ENCODE measurements at regions not wholly inside any gene's neighbourhood (a gene's known extent, or its start where the extent isn't known, plus 50 kb on each side); places are given as distances from the start of the nearest gene placed in this dataset.

DNA sequence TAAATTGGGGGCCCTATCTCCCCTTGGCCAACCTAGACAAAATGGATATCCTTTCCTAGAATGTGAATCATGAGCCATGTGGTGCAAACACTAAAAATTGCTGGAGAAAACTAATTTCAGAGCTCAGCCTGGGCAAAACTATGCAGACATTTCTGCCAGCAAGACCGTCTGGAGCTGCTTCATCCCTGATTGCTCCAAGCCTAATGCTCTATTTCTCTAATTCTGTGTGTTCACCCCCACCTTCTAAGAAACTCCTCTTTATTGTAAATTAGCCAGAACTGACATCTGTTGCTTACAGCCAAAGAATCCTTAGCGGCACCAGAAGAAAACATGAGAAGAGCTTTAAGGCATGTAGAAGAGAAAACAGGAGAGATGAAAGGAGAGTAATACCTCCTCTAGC lies 337.7 kb upstream of the CHAC2 start:
- TF ChIP-seq CTCF (conservative IDR thresholded peaks at IDR 0.05; ENCODE audit: low read depth in 2 of 2), result no peak
- TF ChIP-seq POLR2AphosphoS5 (IDR thresholded peaks at IDR 0.05; ENCODE audit: low read depth), result no peak
- TF ChIP-seq, protein P1, sequence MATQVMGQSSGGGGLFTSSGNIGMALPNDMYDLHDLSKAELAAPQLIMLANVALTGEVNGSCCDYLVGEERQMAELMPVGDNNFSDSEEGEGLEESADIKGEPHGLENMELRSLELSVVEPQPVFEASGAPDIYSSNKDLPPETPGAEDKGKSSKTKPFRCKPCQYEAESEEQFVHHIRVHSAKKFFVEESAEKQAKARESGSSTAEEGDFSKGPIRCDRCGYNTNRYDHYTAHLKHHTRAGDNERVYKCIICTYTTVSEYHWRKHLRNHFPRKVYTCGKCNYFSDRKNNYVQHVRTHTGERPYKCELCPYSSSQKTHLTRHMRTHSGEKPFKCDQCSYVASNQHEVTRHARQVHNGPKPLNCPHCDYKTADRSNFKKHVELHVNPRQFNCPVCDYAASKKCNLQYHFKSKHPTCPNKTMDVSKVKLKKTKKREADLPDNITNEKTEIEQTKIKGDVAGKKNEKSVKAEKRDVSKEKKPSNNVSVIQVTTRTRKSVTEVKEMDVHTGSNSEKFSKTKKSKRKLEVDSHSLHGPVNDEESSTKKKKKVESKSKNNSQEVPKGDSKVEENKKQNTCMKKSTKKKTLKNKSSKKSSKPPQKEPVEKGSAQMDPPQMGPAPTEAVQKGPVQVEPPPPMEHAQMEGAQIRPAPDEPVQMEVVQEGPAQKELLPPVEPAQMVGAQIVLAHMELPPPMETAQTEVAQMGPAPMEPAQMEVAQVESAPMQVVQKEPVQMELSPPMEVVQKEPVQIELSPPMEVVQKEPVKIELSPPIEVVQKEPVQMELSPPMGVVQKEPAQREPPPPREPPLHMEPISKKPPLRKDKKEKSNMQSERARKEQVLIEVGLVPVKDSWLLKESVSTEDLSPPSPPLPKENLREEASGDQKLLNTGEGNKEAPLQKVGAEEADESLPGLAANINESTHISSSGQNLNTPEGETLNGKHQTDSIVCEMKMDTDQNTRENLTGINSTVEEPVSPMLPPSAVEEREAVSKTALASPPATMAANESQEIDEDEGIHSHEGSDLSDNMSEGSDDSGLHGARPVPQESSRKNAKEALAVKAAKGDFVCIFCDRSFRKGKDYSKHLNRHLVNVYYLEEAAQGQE (IDR thresholded peaks at IDR 0.05; ENCODE audit: unreplicated experiment), result no peak
- TF ChIP-seq ZNF331 (CRISPR knock-in tag; IDR thresholded peaks at IDR 0.05; ENCODE audit: low read depth), result no peak
- TF ChIP-seq, protein P2, sequence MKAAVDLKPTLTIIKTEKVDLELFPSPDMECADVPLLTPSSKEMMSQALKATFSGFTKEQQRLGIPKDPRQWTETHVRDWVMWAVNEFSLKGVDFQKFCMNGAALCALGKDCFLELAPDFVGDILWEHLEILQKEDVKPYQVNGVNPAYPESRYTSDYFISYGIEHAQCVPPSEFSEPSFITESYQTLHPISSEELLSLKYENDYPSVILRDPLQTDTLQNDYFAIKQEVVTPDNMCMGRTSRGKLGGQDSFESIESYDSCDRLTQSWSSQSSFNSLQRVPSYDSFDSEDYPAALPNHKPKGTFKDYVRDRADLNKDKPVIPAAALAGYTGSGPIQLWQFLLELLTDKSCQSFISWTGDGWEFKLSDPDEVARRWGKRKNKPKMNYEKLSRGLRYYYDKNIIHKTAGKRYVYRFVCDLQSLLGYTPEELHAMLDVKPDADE (IDR thresholded peaks at IDR 0.05), result no peak
- TF ChIP-seq EZH2phosphoT487 (IDR thresholded peaks at IDR 0.05; ENCODE audit: unreplicated experiment), result no peak
- no peak for TF ChIP-seq ZNF114 (CRISPR knock-in tag; IDR thresholded peaks at IDR 0.05)

Data from GM23338 (cell line).